Osteocyte (in vitro differentiated cells): ENCODE measurements at regions not wholly inside any gene's neighbourhood (a gene's known extent, or its start where the extent isn't known, plus 50 kb on each side); places are given as distances from the start of the nearest gene placed in this dataset.

ENCODE experiments used
- DNase-seq: peaks from one replicate; pipeline ENCODE4 v3.0.0; 2021; ENCODE audit warnings: mixed read lengths; ENCODE audit not compliant: unreplicated experiment; ENCODE audit errors: extremely low spot score
- H3K27ac Mint-ChIP-seq: one replicate; pipeline ENCODE4 v1.8.0; 2021; ENCODE audit warnings: mild to moderate bottlenecking, mixed read lengths; ENCODE audit not compliant: unreplicated experiment
- H3K27me3 Mint-ChIP-seq: one replicate; pipeline ENCODE4 v1.8.0; 2021; ENCODE audit warnings: mixed read lengths; ENCODE audit not compliant: unreplicated experiment
- H3K36me3 Mint-ChIP-seq: one replicate; pipeline ENCODE4 v1.8.0; 2021; ENCODE audit warnings: mixed read lengths; ENCODE audit not compliant: unreplicated experiment
- H3K4me1 Mint-ChIP-seq: one replicate; pipeline ENCODE4 v1.8.0; 2021; ENCODE audit warnings: mixed read lengths; ENCODE audit not compliant: unreplicated experiment
- H3K4me3 Mint-ChIP-seq: one replicate; pipeline ENCODE4 v1.8.0; 2021; ENCODE audit warnings: mild to moderate bottlenecking, moderate library complexity, mixed read lengths; ENCODE audit not compliant: unreplicated experiment
- H3K9me3 Mint-ChIP-seq: one replicate; pipeline ENCODE4 v1.8.0; 2021; ENCODE audit warnings: mixed read lengths; ENCODE audit not compliant: unreplicated experiment
- TF ChIP-seq, protein P1 (sequence below): fragments of 200-600 bp; sonication (generic); IDR thresholded peaks from 2 replicates; pipeline ENCODE4 v1.5.0; 2021; ENCODE audit warnings: antibody characterized with exemption, mild to moderate bottlenecking, moderate library complexity

DNA sequence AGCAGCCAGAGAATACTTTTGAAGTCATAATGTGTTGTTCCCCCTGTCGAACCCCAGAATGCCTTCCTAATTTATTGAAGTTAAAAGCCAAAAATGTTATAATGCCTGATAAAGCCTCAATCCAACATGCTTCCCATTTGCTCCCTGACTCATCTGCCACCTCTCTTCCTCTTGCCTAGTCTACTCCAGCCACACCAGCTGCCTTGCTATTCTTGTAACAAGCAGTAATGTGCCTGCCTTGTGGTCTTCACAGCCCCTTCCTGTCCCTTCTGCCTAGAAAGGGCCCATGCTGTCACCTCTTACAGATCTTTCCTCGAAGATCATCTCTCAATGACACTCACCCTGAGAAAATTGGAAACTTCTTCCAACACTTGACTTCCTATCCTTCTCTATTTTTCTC is 231.6 kb upstream of the CDH2 start:
- H3K27me3 Mint-ChIP-seq, result peaks cover 3% of the 10 kb centered on the region
- DNase-seq, result no peak

DNA sequence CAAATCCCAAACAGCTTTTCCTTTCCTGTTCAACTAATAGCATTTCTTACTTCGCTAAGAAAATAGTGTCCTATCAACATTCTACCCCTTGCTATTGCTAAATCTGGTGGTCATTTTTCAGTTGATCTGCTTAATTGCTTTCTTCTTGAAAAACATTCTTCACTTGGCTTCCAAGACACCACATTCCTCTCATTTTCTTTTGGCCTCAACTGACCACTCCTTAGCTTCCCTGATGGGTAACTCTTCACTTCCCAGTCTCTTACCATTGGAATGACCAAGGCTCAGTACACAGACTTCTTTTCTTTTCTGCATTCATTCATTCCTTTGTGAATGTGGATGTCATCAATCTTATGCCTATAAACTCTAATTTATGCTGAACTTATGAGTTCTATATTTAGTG is 230.8 kb upstream of the CDH2 start:
- Mint-ChIP-seq H3K4me3 (no peak overlapping the region), H3K9me3 (peaks cover under 1% of the 10 kb centered on the region), H3K27ac (no peak overlapping the region), H3K36me3 (no peaks in the 10 kb centered on the region), H3K4me1 (no peaks in the 10 kb centered on the region), H3K27me3 (no peaks in the 10 kb centered on the region)
- no peak for DNase-seq
- TF ChIP-seq, protein P1, sequence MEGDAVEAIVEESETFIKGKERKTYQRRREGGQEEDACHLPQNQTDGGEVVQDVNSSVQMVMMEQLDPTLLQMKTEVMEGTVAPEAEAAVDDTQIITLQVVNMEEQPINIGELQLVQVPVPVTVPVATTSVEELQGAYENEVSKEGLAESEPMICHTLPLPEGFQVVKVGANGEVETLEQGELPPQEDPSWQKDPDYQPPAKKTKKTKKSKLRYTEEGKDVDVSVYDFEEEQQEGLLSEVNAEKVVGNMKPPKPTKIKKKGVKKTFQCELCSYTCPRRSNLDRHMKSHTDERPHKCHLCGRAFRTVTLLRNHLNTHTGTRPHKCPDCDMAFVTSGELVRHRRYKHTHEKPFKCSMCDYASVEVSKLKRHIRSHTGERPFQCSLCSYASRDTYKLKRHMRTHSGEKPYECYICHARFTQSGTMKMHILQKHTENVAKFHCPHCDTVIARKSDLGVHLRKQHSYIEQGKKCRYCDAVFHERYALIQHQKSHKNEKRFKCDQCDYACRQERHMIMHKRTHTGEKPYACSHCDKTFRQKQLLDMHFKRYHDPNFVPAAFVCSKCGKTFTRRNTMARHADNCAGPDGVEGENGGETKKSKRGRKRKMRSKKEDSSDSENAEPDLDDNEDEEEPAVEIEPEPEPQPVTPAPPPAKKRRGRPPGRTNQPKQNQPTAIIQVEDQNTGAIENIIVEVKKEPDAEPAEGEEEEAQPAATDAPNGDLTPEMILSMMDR, result no peak

More for the DNA sequence above, 231.6 kb upstream of the CDH2 start:
- no peaks in the 10 kb centered on the region for H3K4me1 Mint-ChIP-seq
- H3K36me3 Mint-ChIP-seq, result no peaks in the 10 kb centered on the region
- TF ChIP-seq, protein P1, result no peak
- no peak overlapping the region for H3K27ac Mint-ChIP-seq
- no peak overlapping the region for H3K4me3 Mint-ChIP-seq
- no peaks in the 10 kb centered on the region for H3K9me3 Mint-ChIP-seq

DNA sequence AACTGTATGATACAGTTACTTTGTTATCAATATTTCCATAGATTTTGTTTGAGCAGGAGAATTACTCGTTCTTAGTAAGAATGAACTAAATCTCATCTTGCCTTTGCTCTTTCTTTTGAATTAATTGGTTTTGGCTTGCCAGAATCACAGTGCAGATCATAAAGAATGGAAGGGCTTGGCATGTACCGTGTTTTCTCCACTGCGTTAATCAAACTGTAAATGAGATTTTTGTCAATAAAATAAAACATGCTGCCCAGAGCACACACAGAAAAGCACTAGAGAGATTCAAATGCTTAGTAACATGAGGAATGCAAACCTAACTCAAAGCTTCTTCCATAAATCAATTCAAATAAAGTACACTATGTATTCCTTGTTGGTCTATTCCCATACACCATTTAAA is 229.6 kb upstream of the CDH2 start:
- Mint-ChIP-seq H3K4me3 (no peak overlapping the region), H3K27ac (no peak overlapping the region), H3K9me3 (peaks cover 5% of the 10 kb centered on the region), H3K27me3 (no peaks in the 10 kb centered on the region), H3K4me1 (no peaks in the 10 kb centered on the region), H3K36me3 (no peaks in the 10 kb centered on the region)
- no peak for DNase-seq
- TF ChIP-seq, protein P1, result no peak

DNA sequence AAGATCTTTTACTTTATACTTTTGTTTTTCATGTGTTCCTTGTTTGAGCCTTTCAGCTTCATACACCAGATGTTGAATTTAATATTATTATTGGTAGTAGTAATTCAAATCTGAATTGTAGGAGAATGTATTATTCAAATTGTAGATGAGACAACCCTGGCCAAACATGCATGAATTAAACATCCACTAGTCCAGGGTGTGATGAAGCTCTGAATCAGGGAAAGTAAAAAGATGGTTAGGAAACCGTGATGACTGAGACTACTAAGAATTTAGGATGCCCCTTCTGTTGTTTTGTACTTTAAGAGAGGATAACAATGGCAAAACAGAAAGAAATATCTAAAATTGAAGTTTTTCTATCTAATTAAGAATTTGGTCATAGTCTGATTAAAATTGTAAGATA is 227.8 kb upstream of the CDH2 start:
- TF ChIP-seq, protein P1, result no peak
- peaks cover 5% of the 10 kb centered on the region for H3K9me3 Mint-ChIP-seq
- H3K27me3 Mint-ChIP-seq, result no peaks in the 10 kb centered on the region
- no peak for DNase-seq
- H3K36me3 Mint-ChIP-seq, result no peaks in the 10 kb centered on the region
- H3K27ac Mint-ChIP-seq, result no peak overlapping the region
- H3K4me1 Mint-ChIP-seq, result no peaks in the 10 kb centered on the region
- H3K4me3 Mint-ChIP-seq, result no peak overlapping the region

DNA sequence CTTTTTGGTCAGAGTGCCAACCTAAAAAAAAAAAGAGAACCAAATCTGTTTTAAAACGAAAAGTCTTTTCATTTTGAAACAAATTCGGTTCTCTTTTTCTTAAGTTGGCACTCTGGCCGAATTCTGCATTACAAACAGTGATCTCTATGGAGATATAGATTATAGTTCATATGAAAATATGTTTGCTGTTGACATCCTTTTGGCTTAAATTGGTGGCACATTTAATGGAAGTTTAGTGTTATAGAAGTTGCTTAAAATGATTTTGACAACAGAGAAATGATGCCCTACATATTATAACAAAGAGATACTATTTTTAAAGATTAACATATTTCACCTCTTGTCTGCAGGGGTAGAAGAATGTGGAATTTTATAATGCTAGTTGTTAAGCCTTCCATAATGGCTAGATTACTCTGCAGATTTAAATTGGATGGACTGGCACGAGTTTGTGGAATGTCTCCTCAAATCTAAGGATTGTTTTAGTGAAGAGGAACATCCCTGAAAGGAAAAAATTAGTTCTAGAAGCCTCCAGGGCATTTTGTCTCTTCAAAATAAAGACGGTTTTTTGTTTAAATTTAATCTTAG is 222.9 kb upstream of the CDH2 start:
- Mint-ChIP-seq H3K36me3 (no peaks in the 10 kb centered on the region), H3K27me3 (peaks cover 14% of the 10 kb centered on the region), H3K4me1 (no peaks in the 10 kb centered on the region), H3K4me3 (no peak overlapping the region), H3K9me3 (peaks cover 5% of the 10 kb centered on the region), H3K27ac (no peak overlapping the region)
- DNase-seq, result no peak
- TF ChIP-seq, protein P1, result no peak
